Lung (tissue), 11 donors: ENCODE measurements at regions not wholly inside any gene's neighbourhood (a gene's known extent, or its start where the extent isn't known, plus 50 kb on each side); places are given as distances from the start of the nearest gene placed in this dataset.

Experiments
- ATAC-seq: fragments of 200-7000 bp; cut with Tn5 transposase; one replicate; pipeline ENCODE4 v1.9.1; 2020; ENCODE audit warnings: moderate number of reproducible peaks; ENCODE audit not compliant: insufficient read depth, low FRiP score
- DNase-seq, 3 donors: peaks; one replicate each; pipeline ENCODE4 v3.0.0-alpha.2; 2013 to 2017
- H3K27ac ChIP-seq, 2 donors: one replicate each; pipeline ENCODE4 v1.5.1; 2013; ENCODE audit warnings: mild to moderate bottlenecking in 2 of 2, moderate library complexity in 2 of 2, control low read depth in 1 of 2, inconsistent platforms in 1 of 2, low read depth in 1 of 2, low read length in 1 of 2
- H3K27me3 ChIP-seq, 3 donors: one replicate each; pipeline ENCODE4 v1.5.1; 2013; ENCODE audit warnings: low read length in 2 of 3; ENCODE audit not compliant: control insufficient read depth in 3 of 3, insufficient read depth in 3 of 3
- H3K36me3 ChIP-seq, 4 donors: one replicate each; pipeline ENCODE4 v1.5.1; 2013; ENCODE audit warnings: low read length in 4 of 4, mild to moderate bottlenecking in 1 of 4, moderate library complexity in 1 of 4; ENCODE audit not compliant: control insufficient read depth in 4 of 4, insufficient read depth in 4 of 4
- H3K4me1 ChIP-seq, 5 donors: one replicate each; pipeline ENCODE4 v1.5.1; 2013; ENCODE audit warnings: low read length in 5 of 5, mild to moderate bottlenecking in 2 of 5, moderate library complexity in 1 of 5; ENCODE audit not compliant: control insufficient read depth in 5 of 5, insufficient read depth in 5 of 5
- H3K4me3 ChIP-seq: one replicate; pipeline ENCODE4 v1.5.1; 2013; ENCODE audit warnings: mild to moderate bottlenecking, control low read depth, moderate library complexity
- H3K9ac ChIP-seq, 2 donors: one replicate each; pipeline ENCODE4 v1.5.1; 2013; ENCODE audit warnings: low read length in 2 of 2, control low read depth in 1 of 2; ENCODE audit not compliant: insufficient read depth in 1 of 2
- H3K9me3 ChIP-seq, 4 donors: one replicate each; pipeline ENCODE4 v1.5.1; 2013; ENCODE audit warnings: low read length in 3 of 4, mild to moderate bottlenecking in 1 of 4, moderate library complexity in 1 of 4; ENCODE audit not compliant: control insufficient read depth in 4 of 4, insufficient read depth in 3 of 4
- WGBS, 2 donors: extraction: QIAGEN DNeasy Blood & Tissue Kit; methylation state at CpG; one replicate each; pipeline ENCODE4 v1.1.7; 2013; 5-methylcytosine and 5-hydroxymethylcytosine counted together
- TF ChIP-seq, protein P1 (sequence below): IDR thresholded peaks from 2 replicates; pipeline ENCODE4 v1.5.1; 2012; ENCODE audit warnings: mild to moderate bottlenecking; ENCODE audit errors: control extremely low read depth, extremely low read depth
- donor health status: control.
- donor health status: control.
- donor health status: Bipolar disorder and iron deficiency.
- donor health status: healthy.
- donor health status: DM: yes; HTN: yes; CAD: no.

DNA sequence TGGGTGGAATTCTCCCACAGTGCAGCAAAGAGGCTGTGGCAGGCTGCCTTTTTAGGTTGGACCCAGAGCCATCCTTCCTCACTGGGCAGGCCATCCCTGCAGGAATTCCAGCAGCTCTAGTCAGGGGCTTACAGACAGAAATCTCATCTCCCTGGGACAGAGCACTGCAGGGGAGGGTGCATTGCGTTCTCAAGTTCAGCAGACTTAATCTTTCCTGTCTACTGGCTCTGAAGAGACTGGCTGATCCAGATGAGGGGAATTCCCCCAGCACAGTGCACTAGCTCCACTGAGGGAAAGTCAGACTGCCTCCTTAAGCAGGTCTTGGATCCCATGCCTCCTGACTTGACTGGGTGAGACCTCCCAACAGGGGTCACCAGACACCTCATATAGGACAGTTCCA, 899.7 kb upstream of the VRK2 start:
- Histone ChIP-seq H3K27ac (no peak overlapping the region), H3K27me3 (no peaks in the 10 kb centered on the region), H3K4me1 (no peaks in the 10 kb centered on the region), H3K9me3 (peaks cover 0 to 8% (median 2%) of the 10 kb centered on the region in 4 donors), H3K4me3 (no peak overlapping the region), H3K9ac (no peak overlapping the region), H3K36me3 (no peaks in the 10 kb centered on the region)
- TF ChIP-seq, protein P1, sequence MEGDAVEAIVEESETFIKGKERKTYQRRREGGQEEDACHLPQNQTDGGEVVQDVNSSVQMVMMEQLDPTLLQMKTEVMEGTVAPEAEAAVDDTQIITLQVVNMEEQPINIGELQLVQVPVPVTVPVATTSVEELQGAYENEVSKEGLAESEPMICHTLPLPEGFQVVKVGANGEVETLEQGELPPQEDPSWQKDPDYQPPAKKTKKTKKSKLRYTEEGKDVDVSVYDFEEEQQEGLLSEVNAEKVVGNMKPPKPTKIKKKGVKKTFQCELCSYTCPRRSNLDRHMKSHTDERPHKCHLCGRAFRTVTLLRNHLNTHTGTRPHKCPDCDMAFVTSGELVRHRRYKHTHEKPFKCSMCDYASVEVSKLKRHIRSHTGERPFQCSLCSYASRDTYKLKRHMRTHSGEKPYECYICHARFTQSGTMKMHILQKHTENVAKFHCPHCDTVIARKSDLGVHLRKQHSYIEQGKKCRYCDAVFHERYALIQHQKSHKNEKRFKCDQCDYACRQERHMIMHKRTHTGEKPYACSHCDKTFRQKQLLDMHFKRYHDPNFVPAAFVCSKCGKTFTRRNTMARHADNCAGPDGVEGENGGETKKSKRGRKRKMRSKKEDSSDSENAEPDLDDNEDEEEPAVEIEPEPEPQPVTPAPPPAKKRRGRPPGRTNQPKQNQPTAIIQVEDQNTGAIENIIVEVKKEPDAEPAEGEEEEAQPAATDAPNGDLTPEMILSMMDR, result no peak
- WGBS, 2 donors, result 57 to 87% methylated on average over 1 of the region's 1 CpG
- DNase-seq (no peak), ATAC-seq (no peak)

GRCh38 chr2:57156231-57156924, 890.2 kb upstream of the VRK2 start:
- WGBS, 2 donors, result 78 to 89% methylated on average over 2 of the region's 2 CpGs
- no peaks in the 10 kb centered on the region for H3K27me3 ChIP-seq
- H3K4me1 ChIP-seq, result no peaks in the 10 kb centered on the region
- TF ChIP-seq, protein P1, result no peak
- ATAC-seq (no peak), DNase-seq (no peak)
- H3K36me3 ChIP-seq, result no peaks in the 10 kb centered on the region
- H3K4me3 ChIP-seq, result no peak overlapping the region
- H3K9ac ChIP-seq, result no peak overlapping the region
- H3K9me3 ChIP-seq, result peaks cover 0 to 7% (median 0%) of the 10 kb centered on the region in 4 donors
- no peak overlapping the region for H3K27ac ChIP-seq

- Histone ChIP-seq H3K27ac (no peak overlapping the region), H3K4me3 (no peak overlapping the region), H3K27me3 (no peaks in the 10 kb centered on the region), H3K9me3 (peaks cover 0 to 1% (median 0%) of the 10 kb centered on the region in 4 donors), H3K36me3 (no peaks in the 10 kb centered on the region), H3K9ac (no peak overlapping the region), H3K4me1 (no peaks in the 10 kb centered on the region)
- WGBS, 2 donors, result 86 to 90% methylated on average over 2 of the region's 2 CpGs
- no peak for ATAC-seq
- DNase-seq, result no peak
- TF ChIP-seq, protein P1, result no peak
These were observed 885.6 kb upstream of the VRK2 start for GRCh38 chr2:57160976-57161375.

- WGBS, 2 donors, result 61 to 65% methylated on average over 1 of the region's 1 CpG
- Histone ChIP-seq H3K27me3 (no peaks in the 10 kb centered on the region), H3K4me3 (no peak overlapping the region), H3K9ac (no peak overlapping the region), H3K4me1 (no peaks in the 10 kb centered on the region), H3K36me3 (no peaks in the 10 kb centered on the region), H3K27ac (no peak overlapping the region), H3K9me3 (no peaks in the 10 kb centered on the region)
- ATAC-seq (no peak), DNase-seq (no peak)
- TF ChIP-seq, protein P1, result no peak
These were observed 869.4 kb upstream of the VRK2 start for GRCh38 chr2:57177176-57177575.
